Chondrocyte (in vitro differentiated cells): ENCODE measurements at regions not wholly inside any gene's neighbourhood (a gene's known extent, or its start where the extent isn't known, plus 50 kb on each side); places are given as distances from the start of the nearest gene placed in this dataset.

ENCODE experiments used
- DNase-seq: peaks from one replicate; pipeline ENCODE4 v3.0.0; 2021; ENCODE audit warnings: mixed read lengths, low spot score
- H3K27ac Mint-ChIP-seq: one replicate; pipeline ENCODE4 v1.8.0; 2021; ENCODE audit warnings: mild to moderate bottlenecking, moderate library complexity, mixed read lengths; ENCODE audit not compliant: unreplicated experiment
- H3K27me3 Mint-ChIP-seq: 2 replicates; pipeline ENCODE4 v1.8.0; 2021; ENCODE audit warnings: low read depth, mixed read lengths
- H3K36me3 Mint-ChIP-seq: 2 replicates; pipeline ENCODE4 v1.8.0; 2021; ENCODE audit warnings: low read depth, mixed read lengths
- H3K4me1 Mint-ChIP-seq: 2 replicates; pipeline ENCODE4 v1.8.0; 2021; ENCODE audit warnings: low read depth, mild to moderate bottlenecking, mixed read lengths
- H3K4me3 Mint-ChIP-seq: one replicate; pipeline ENCODE4 v1.8.0; 2021; ENCODE audit warnings: mild to moderate bottlenecking, moderate library complexity, mixed read lengths; ENCODE audit not compliant: unreplicated experiment
- H3K9me3 Mint-ChIP-seq: 2 replicates; pipeline ENCODE4 v1.8.0; 2021; ENCODE audit warnings: low read depth, mixed read lengths
- TF ChIP-seq, protein P1 (sequence below): fragments of 200-600 bp; sonication (generic); IDR thresholded peaks from 2 replicates; pipeline ENCODE4 v1.5.0; 2021; ENCODE audit warnings: antibody characterized with exemption, mild to moderate bottlenecking, moderate library complexity

DNA sequence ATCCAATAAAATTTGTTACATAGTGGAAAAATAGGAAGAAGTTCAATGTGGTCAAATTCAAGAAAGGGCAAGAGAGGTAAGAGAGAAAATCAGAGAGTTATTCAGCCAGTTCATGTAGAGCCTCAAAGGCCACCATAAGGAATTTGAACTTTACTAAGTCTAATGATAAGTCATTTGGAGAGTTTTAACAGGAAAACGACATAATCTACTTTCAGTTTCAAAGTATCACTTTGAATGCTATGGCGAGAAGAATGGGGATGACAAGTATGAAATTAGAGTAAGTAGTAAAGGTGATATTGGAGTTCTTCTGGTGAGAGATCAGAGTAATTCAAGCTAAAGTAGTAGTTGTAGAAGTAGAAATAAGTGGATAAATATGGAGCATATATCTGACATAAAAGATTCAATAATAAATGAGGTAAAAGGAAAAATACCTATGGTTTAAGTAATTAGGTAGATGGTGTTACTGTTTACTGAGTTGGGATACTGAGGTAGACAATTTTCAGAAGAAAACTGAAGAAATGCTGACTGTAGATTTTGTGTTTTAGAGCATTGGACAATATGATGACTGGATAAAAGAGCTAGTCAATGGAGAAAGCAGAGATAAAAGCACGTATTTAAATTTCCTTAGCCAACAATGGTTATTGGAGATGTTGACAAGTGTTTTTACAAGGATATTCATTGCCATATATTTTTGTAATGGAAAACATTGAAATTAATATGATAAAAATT is 331.7 kb upstream of the ADGRL3 start:
- H3K27me3 Mint-ChIP-seq: no peaks in the 10 kb centered on the region
- H3K36me3 Mint-ChIP-seq: no peaks in the 10 kb centered on the region
- no peak for DNase-seq
- H3K9me3 Mint-ChIP-seq: no peaks in the 10 kb centered on the region
- H3K27ac Mint-ChIP-seq: no peak overlapping the region
- H3K4me3 Mint-ChIP-seq: no peak overlapping the region
- TF ChIP-seq, protein P1, sequence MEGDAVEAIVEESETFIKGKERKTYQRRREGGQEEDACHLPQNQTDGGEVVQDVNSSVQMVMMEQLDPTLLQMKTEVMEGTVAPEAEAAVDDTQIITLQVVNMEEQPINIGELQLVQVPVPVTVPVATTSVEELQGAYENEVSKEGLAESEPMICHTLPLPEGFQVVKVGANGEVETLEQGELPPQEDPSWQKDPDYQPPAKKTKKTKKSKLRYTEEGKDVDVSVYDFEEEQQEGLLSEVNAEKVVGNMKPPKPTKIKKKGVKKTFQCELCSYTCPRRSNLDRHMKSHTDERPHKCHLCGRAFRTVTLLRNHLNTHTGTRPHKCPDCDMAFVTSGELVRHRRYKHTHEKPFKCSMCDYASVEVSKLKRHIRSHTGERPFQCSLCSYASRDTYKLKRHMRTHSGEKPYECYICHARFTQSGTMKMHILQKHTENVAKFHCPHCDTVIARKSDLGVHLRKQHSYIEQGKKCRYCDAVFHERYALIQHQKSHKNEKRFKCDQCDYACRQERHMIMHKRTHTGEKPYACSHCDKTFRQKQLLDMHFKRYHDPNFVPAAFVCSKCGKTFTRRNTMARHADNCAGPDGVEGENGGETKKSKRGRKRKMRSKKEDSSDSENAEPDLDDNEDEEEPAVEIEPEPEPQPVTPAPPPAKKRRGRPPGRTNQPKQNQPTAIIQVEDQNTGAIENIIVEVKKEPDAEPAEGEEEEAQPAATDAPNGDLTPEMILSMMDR: no peak
- peaks cover 7% of the 10 kb centered on the region for H3K4me1 Mint-ChIP-seq

DNA sequence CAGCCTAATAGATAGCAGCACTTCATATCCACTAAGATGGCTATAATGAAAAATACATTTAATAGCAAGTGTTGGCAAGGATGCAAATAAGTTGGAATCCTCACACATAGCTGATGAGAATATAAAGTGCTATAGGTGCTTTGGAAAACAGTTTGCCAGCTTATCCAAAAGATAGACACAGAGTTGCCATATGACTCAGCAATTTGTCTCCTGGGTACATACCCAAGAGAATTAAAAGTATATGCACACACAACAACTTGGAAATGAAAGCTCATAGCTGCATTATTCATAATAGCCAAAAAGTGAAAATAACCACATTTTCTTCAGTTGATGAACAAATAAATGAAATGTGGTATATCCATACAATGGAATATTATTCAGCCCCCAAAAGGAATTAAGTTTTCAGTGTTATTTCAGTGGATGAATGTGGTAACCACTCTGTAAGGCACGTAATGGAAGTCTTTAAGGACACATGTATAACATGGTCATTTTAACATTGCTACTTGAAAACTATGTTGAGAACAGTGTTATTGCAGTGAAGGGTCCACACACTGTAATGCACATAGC is 320.9 kb upstream of the ADGRL3 start:
- Mint-ChIP-seq H3K27me3 (no peaks in the 10 kb centered on the region), H3K4me1 (peaks cover 15% of the 10 kb centered on the region), H3K27ac (no peak overlapping the region), H3K9me3 (peaks cover 14% of the 10 kb centered on the region), H3K4me3 (no peak overlapping the region), H3K36me3 (peaks cover 2% of the 10 kb centered on the region)
- no peak for DNase-seq
- TF ChIP-seq, protein P1: no peak

DNA sequence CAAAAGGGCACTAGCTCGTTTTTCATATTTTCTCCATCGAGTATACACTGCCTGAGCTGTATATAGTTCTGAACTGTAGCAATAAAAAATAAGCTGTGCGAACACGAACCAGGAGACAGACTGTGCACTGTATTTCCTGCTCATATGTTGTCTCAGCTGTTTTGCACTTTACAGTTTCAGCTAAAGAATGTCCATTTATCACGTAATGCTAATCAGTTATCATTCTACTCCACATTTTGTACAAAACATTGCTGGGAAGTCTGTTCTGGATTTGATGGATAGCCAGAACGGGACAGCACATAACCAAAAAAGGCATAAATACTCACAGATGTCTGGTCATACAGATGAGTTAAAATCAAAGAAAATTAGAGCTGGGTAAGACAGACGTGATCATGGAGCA is 315.5 kb upstream of the ADGRL3 start:
- Mint-ChIP-seq H3K36me3 (no peaks in the 10 kb centered on the region), H3K4me3 (peak overlapping the region; percentile 46), H3K27me3 (no peaks in the 10 kb centered on the region), H3K27ac (peak overlapping the region; percentile 75), H3K9me3 (peaks cover 1% of the 10 kb centered on the region), H3K4me1 (peaks cover 27% of the 10 kb centered on the region)
- no peak for DNase-seq
- TF ChIP-seq, protein P1: no peak

DNA sequence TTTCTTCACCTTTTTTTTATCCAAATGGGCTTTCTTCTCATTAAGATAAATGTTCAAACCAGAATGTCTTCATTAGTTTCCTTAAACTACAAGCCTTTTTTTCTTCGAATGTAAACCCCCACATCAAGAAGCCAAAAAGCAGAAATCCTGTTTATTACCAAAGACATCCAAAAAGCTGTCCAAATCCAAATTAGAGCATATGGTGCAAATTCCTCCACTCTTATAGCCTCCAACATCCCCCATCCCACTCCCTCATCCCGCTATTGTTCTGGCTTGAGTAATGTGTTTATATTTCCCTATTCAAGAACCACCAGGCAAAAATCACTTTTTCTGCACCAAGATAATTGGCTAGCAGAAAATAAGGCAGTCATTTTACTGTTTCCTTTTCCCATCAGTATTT is 315.1 kb upstream of the ADGRL3 start:
- DNase-seq: no peak
- H3K4me3 Mint-ChIP-seq: no peak overlapping the region
- TF ChIP-seq, protein P1: no peak
- no peaks in the 10 kb centered on the region for H3K36me3 Mint-ChIP-seq
- H3K9me3 Mint-ChIP-seq: no peaks in the 10 kb centered on the region
- no peaks in the 10 kb centered on the region for H3K27me3 Mint-ChIP-seq
- H3K4me1 Mint-ChIP-seq: peaks cover 27% of the 10 kb centered on the region
- H3K27ac Mint-ChIP-seq: peak overlapping the region; percentile 7

DNA sequence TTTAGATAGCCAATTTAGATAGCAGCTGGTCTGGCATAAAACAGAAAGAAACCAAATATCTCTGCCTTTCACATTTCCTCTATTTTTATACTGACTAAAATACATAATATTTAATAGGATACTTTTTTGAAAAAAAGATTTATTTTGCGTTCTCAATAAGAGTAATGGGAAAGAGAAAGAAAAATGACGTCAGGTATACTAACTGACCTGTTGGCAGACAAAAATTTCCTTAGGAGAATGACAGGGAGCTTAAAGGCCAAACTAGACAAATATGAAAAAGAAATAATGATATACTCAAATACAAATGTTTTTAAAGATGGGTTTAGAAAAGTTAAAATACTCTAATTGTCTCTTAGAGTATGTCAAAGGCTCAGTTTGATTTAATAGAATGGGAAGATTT is 309.4 kb upstream of the ADGRL3 start:
- H3K9me3 Mint-ChIP-seq: no peaks in the 10 kb centered on the region
- no peaks in the 10 kb centered on the region for H3K36me3 Mint-ChIP-seq
- no peaks in the 10 kb centered on the region for H3K4me1 Mint-ChIP-seq
- no peak for DNase-seq
- H3K27me3 Mint-ChIP-seq: no peaks in the 10 kb centered on the region
- H3K27ac Mint-ChIP-seq: no peak overlapping the region
- no peak overlapping the region for H3K4me3 Mint-ChIP-seq
- TF ChIP-seq, protein P1: no peak
